GM23248 (cell line): ENCODE measurements at regions not wholly inside any gene's neighbourhood (a gene's known extent, or its start where the extent isn't known, plus 50 kb on each side); places are given as distances from the start of the nearest gene placed in this dataset.

Experiments
- EZH2 ChIP-seq: fragments of 200-600 bp; sonication (generic); IDR thresholded peaks from 2 replicates; pipeline ENCODE4 v1.6.1; 2018; ENCODE audit warnings: antibody characterized with exemption, mild to moderate bottlenecking; ENCODE audit not compliant: insufficient read depth, poor library complexity, severe bottlenecking
- EZH2phosphoT487 ChIP-seq: fragments of 200-600 bp; sonication (generic); IDR thresholded peaks from 2 replicates; pipeline ENCODE4 v1.6.1; 2018; ENCODE audit warnings: antibody characterized with exemption, moderate library complexity, mild to moderate bottlenecking, low read depth; ENCODE audit not compliant: insufficient read depth

DNA sequence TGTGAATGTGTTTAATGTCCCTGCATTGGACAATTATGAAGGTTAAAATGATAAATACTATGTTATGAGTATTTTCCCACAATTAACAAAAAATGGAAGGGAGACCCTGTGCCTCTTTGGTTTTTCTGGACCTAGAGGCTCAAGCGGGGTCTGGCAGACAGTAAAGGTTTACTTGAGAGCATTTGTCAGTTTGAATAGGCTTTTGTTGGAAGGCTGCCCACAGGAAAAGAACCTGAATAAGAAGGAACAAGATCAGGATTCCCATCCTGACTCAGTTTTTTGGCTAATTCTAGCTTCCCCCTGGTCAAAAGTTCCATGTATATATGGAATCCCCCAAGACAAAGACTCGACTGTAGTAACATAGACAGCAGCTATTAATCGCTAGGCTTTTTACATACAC, 150.9 kb upstream of the JUN start:
- TF ChIP-seq EZH2phosphoT487 (no peak), EZH2 (no peak)
